HUDEP-2 (cell line): ENCODE measurements at regions not wholly inside any gene's neighbourhood (a gene's known extent, or its start where the extent isn't known, plus 50 kb on each side); places are given as distances from the start of the nearest gene placed in this dataset.
A peak's percentile ranks its signal among the peaks of the same experiment; 100 is the strongest.

Source experiments
- DNase-seq, 76 experiments: peaks; one replicate each; lab custom pipeline; 2025; ENCODE audit not compliant: unreplicated experiment in 76 of 76; lab: John Stamatoyannopoulos, UW

DNA sequence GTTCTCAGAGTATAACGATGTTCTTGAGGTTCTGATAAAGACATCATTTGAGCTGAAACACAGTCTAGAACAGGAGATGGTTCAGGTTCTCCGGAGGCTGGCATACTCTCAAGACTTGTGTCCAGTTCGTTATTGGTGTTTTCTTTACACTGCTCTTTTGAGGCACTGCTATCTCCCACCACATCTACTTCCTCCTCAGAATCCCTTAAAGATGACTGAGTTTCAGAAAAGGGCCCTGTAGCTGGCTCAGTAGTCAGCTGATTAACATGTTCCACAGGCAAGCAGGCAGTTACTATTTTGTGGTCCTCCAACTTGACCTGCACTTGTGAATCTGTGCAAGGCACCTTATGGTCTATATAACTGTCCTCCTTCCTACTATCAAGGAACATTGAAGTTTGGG lies 50.2 kb downstream of the ZZZ3 start:
- DNase-seq: peak in 3 of 76 experiments; percentile 2 to 32 (median 23)

DNA sequence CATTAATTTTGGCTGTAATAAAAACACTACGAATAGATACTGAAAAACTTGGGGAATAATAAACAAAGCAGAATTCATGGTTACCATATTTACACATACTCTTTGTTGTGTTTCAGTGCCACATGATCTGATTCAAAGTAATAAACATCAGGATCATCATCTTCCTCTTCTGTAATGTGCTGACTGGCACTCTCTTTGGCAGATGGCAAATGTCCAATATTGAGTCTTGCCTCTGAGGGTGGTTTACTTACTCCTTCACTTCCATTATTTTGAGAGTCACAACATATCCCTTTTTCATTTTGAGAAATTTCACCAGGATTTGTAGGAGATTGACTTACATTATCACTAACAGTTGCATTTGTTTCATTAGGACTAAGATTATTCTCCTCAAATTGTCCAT lies 50.7 kb downstream of the ZZZ3 start:
- peak in 1 of 76 experiments; percentile 16 for DNase-seq

DNA sequence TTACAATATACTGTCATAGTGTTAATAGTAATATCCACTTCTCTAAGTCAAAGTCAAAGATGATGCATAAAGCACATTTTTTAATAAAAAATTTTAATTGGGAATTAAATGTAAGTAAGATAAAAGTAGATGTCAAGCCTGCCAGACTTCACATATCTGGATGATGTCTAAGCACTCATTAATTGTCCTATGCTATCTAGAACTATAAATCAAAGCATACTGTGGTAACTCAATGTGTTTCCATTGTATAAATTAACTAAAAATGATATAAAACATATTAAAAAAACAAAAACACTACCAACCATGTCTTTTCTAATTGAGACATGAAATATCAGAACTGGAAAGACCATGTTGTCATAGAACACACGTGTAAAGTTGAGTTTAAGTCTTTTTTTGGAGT lies 51.2 kb downstream of the ZZZ3 start:
- DNase-seq: no peak

DNA sequence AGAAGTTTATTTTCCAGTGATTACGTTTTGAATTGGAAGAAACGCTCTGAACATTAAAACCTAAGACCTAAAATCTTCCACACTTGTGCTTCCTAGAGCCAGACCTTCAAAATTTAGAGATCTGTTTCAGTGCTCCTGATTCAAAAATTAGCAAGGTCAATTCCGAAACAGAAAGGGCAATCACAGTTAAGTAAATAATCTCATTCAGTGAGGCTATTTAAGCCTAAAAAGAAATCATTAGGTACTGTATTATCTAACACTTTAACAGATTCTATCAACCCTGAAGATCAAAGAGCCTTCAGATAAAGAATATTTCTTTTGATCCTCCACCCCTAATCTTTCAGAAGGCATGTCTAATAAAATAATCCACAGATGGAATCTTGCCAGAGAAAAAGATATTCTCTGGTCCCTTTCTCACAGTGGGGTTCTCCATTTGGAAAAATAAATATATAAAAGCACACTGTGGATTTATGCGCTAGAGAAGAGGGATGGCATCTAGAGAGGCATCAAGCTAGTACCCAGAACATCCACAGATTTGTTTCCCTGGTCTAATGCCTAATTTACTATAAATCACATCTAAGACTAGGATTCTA lies 54.4 kb downstream of the ZZZ3 start:
- DNase-seq: no peak

DNA sequence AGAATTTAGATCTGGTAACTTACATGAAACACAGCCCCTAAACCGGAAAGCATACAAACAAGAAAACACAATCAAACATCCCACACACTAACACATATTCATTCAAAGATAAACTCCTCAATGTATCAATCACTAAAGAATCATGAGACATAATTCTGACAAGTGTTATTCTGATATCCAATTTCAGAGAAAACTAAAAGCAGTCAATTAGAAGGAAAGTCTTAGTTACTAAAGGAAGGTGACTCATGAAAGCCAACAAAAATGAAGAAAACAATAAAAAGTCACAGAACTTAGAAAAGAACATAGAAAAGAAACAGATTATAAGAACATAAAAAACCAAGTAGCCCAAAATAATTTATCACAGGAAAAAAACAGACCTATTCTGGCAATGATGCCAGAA lies 57.2 kb downstream of the ZZZ3 start:
- DNase-seq: no peak

DNA sequence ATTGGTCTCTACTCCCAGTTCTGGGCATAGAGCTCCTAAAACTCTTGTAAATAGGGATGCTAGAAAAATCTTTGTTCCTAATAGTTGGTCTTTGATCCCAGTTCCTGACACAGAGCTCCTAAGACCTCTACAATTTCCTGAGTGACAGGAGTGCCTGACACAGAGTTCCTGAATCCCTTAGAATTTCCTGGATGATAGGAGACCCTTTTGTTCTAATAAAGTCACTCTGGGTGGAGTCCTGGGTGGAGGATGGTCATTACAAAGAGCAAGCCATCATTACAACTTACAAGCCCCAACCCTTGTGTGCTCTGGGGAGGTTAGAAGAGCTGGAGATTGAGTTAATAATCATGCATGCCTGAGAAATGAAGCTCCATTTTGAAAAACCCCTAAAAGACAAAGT lies 58.4 kb downstream of the ZZZ3 start:
- no peak for DNase-seq

DNA sequence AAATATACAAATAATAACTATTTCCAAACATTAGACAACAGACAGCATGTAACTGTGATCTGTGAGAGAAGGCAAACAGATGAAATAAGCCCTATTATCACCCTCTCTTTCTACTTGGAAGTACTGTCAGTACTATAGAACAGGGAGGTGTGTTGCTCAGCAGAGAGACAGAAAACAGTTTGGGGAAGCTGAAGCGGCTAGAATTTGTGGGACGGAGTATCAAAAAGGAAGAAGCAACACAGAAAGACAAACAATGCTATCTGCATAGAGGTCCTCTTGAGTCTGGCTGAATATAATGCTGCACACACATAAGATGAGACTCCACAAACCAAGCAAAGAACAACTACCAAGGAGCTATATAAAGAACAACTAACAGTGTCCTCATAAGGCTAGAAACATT lies 59.4 kb downstream of the ZZZ3 start:
- DNase-seq: no peak

DNA sequence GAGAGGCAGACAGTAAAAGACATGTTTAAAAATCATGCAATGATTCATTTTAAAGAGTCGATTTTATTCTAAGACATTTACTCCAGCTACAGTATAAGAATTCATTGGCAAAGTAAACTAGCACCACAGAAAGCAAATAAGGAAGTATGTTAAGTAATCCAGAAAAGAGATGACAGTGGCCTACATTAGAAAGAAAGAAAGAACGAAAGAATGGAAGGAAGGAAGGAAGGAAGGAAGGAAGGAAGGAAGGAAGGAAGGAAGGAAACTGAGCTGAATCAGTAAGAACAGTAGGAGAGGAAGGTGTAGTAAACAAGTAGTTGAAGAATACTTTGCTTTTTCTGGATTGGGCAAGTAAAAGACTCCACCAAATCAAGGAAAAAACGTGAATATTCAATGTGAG lies 62.2 kb downstream of the ZZZ3 start:
- no peak for DNase-seq

DNA sequence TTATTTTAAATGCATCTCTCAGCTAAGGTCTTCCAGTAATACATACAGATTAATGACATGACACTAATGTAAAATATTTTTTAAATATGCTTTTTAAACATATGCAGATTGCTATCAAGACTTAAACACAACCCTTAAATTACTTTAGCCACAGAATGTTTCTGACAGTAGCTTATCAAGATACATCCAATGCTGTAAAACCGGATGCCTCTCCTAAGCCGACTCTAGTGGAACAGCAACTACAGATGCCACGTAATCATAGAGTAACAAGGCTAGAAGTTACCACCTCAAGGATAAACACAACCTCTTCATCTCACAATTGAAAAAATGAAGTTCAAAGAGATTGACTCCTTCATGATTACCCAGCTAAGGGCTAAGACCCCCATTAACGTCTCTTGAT lies 68.4 kb downstream of the ZZZ3 start:
- DNase-seq: no peak
